Parathyroid adenoma (tissue), 2 donors: ENCODE measurements at regions not wholly inside any gene's neighbourhood (a gene's known extent, or its start where the extent isn't known, plus 50 kb on each side); places are given as distances from the start of the nearest gene placed in this dataset.

Experiments
- H2AFZ ChIP-seq: fragments of 300-600 bp; sonication (generic); one replicate; pipeline ENCODE4 v1.7.0; 2017; ENCODE audit warnings: antibody characterized with exemption, mild to moderate bottlenecking
- H3K27ac ChIP-seq: fragments of 300-600 bp; sonication (generic); one replicate; pipeline ENCODE4 v1.7.0; 2017
- H3K27me3 ChIP-seq: fragments of 300-600 bp; sonication (generic); one replicate; pipeline ENCODE4 v1.7.0; 2017; ENCODE audit warnings: low read length; ENCODE audit not compliant: control insufficient read depth, insufficient read depth
- H3K36me3 ChIP-seq: fragments of 300-600 bp; sonication (generic); one replicate; pipeline ENCODE4 v1.7.0; 2017; ENCODE audit warnings: low read length; ENCODE audit not compliant: control insufficient read depth, insufficient read depth
- H3K4me1 ChIP-seq: fragments of 300-600 bp; sonication (generic); one replicate; pipeline ENCODE4 v1.7.0; 2017; ENCODE audit warnings: control low read depth
- H3K4me2 ChIP-seq: fragments of 300-600 bp; sonication (generic); one replicate; pipeline ENCODE4 v1.7.0; 2017; ENCODE audit warnings: low read length
- H3K4me3 ChIP-seq: fragments of 300-600 bp; sonication (generic); one replicate; pipeline ENCODE4 v1.7.0; 2017; ENCODE audit warnings: low read depth, low read length
- H3K79me2 ChIP-seq: fragments of 300-600 bp; sonication (generic); one replicate; pipeline ENCODE4 v1.7.0; 2017; ENCODE audit warnings: control low read depth
- H3K9ac ChIP-seq: fragments of 300-600 bp; sonication (generic); one replicate; pipeline ENCODE4 v1.7.0; 2017; ENCODE audit warnings: mild to moderate bottlenecking
- H3K9me3 ChIP-seq: fragments of 300-600 bp; sonication (generic); one replicate; pipeline ENCODE4 v1.7.0; 2017; ENCODE audit warnings: low read length; ENCODE audit not compliant: control insufficient read depth
- CTCF ChIP-seq: fragments of 300-600 bp; sonication (generic); IDR thresholded peaks from one replicate; pipeline ENCODE4 v1.7.0; 2017; ENCODE audit warnings: antibody characterized with exemption, mild to moderate bottlenecking
- donor health status: primary hyperparathyroidism.

DNA sequence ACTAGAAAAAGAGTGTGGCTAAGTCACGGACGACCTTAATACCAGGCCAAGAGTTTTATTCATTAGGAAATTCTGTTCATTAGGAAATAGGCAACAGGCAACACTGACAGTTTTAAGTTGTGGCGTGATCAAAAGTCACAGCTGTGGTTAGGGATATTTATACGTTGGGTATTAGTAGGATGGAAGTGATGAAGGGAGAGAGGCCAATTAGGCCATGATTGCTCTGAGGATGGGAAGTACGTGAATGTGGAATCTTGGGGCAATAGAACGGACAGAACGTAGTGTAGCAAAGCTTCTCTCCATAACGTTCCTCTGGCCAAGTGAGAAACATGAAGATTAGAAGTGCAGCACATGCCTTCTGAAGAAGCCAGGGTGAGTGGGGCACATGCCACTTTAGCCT lies 290.1 kb upstream of the ZNF608 start:
- Histone ChIP-seq H3K27me3 (no peaks in the 10 kb centered on the region), H3K9ac (no peak overlapping the region)
- TF ChIP-seq CTCF: no peak

GRCh38 chr5:125037020-125037419 lies 290.6 kb upstream of the ZNF608 start:
- H3K9ac ChIP-seq: no peak overlapping the region
- no peak overlapping the region for H3K4me2 ChIP-seq
- H3K4me1 ChIP-seq: no peaks in the 10 kb centered on the region
- H3K4me3 ChIP-seq: no peak overlapping the region
- H3K9me3 ChIP-seq: no peaks in the 10 kb centered on the region
- TF ChIP-seq CTCF: no peak
- no peaks in the 10 kb centered on the region for H3K36me3 ChIP-seq
- H3K27me3 ChIP-seq: no peaks in the 10 kb centered on the region
- H3K79me2 ChIP-seq: no peaks in the 10 kb centered on the region
- H2AFZ ChIP-seq: no peak overlapping the region
- no peak overlapping the region for H3K27ac ChIP-seq

More for the DNA sequence above, 290.1 kb upstream of the ZNF608 start:
- Histone ChIP-seq H3K36me3 (no peaks in the 10 kb centered on the region), H3K4me3 (no peak overlapping the region), H3K4me1 (no peaks in the 10 kb centered on the region), H3K9me3 (no peaks in the 10 kb centered on the region), H2AFZ (no peak overlapping the region), H3K79me2 (no peaks in the 10 kb centered on the region), H3K4me2 (no peak overlapping the region), H3K27ac (no peak overlapping the region)

DNA sequence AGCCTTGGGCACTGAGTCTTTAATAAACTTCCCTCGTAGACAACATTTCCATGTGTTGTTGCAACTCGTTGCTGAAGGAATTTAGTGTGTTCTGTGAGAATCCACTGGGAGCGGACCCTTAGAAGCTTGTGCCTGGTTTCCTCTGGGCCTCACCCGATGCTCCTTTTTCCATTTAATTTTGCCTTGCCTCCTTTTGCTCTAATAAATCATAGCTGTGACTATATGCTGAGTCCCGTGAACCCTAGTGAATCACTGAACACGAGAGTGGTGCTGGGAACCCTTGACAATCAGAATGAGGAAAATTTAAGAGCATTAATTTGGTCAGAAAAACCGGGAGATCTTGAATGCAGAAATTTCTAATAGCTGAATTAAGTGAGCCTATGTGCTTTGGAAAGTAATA lies 291.1 kb upstream of the ZNF608 start:
- Histone ChIP-seq H3K27me3 (no peaks in the 10 kb centered on the region), H3K9ac (no peak overlapping the region), H3K79me2 (no peaks in the 10 kb centered on the region), H3K9me3 (no peaks in the 10 kb centered on the region), H3K36me3 (no peaks in the 10 kb centered on the region), H3K4me3 (no peak overlapping the region), H3K4me1 (no peaks in the 10 kb centered on the region), H2AFZ (no peak overlapping the region), H3K27ac (no peak overlapping the region), H3K4me2 (no peak overlapping the region)
- TF ChIP-seq CTCF: no peak

GRCh38 chr5:125038477-125038876 lies 292.0 kb upstream of the ZNF608 start:
- H2AFZ ChIP-seq: no peak overlapping the region
- peaks cover 3% of the 10 kb centered on the region for H3K4me1 ChIP-seq
- H3K9ac ChIP-seq: no peak overlapping the region
- no peaks in the 10 kb centered on the region for H3K36me3 ChIP-seq
- H3K27me3 ChIP-seq: no peaks in the 10 kb centered on the region
- TF ChIP-seq CTCF: no peak
- H3K9me3 ChIP-seq: no peaks in the 10 kb centered on the region
- H3K27ac ChIP-seq: no peak overlapping the region
- H3K79me2 ChIP-seq: no peaks in the 10 kb centered on the region
- H3K4me2 ChIP-seq: no peak overlapping the region
- no peak overlapping the region for H3K4me3 ChIP-seq

DNA sequence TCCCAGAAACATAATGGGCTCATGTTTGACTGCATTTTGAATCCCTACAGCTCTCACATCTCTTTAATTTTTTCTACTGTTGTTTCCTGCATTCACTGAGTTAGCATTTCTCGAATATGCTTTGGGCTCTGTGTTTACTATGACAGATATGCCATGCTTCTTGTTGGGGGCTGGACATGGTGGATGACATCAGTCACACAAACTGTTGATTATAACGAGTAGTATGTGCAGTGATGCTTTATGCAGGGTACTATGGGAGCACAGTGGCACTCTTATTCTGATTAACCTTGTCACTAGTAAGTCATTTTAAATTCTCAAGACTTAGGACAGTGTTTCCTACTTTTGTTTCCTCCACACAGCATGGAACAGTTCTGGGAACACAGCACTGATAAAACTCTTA lies 295.4 kb upstream of the ZNF608 start:
- Histone ChIP-seq H2AFZ (no peak overlapping the region), H3K4me2 (no peak overlapping the region), H3K9ac (no peak overlapping the region), H3K27ac (no peak overlapping the region), H3K79me2 (no peaks in the 10 kb centered on the region), H3K27me3 (no peaks in the 10 kb centered on the region), H3K4me1 (peaks cover 17% of the 10 kb centered on the region), H3K9me3 (no peaks in the 10 kb centered on the region), H3K36me3 (no peaks in the 10 kb centered on the region), H3K4me3 (no peak overlapping the region)
- no peak for TF ChIP-seq CTCF
